HG03469 (cell line): ENCODE measurements at regions not wholly inside any gene's neighbourhood (a gene's known extent, or its start where the extent isn't known, plus 50 kb on each side); places are given as distances from the start of the nearest gene placed in this dataset.

Experiments used
- ATAC-seq: cut with Tn5 transposase; IDR thresholded peaks from one replicate; pipeline ENCODE4 v1.9.1; 2021; ENCODE audit warnings: mild to moderate bottlenecking, moderate library complexity, moderate number of reproducible peaks; ENCODE audit not compliant: unreplicated experiment

- ATAC-seq: no peak
These were observed 556.5 kb upstream of the KCNMB2 start for GRCh38 chr3:177979703-177980102.

- peak; percentile 36 for ATAC-seq
These were observed 554.7 kb upstream of the KCNMB2 start for GRCh38 chr3:177981576-177981975.

GRCh38 chr3:177982034-177982433 lies 554.2 kb upstream of the KCNMB2 start:
- peak; percentile 70 for ATAC-seq

- ATAC-seq: no peak
These were observed 552.9 kb upstream of the KCNMB2 start for GRCh38 chr3:177983320-177983719.

GRCh38 chr3:177992993-177993970 lies 543.0 kb upstream of the KCNMB2 start:
- no peak for ATAC-seq

GRCh38 chr3:177994976-177995375 lies 541.3 kb upstream of the KCNMB2 start:
- no peak for ATAC-seq

GRCh38 chr3:177995381-177996085 lies 540.7 kb upstream of the KCNMB2 start:
- no peak for ATAC-seq

GRCh38 chr3:178001670-178002101 lies 534.5 kb upstream of the KCNMB2 start:
- ATAC-seq: peak; percentile 93

- no peak for ATAC-seq
These were observed 534.1 kb upstream of the KCNMB2 start for GRCh38 chr3:178002113-178002512.

- no peak for ATAC-seq
These were observed 532.5 kb upstream of the KCNMB2 start for GRCh38 chr3:178003756-178004155.

- ATAC-seq: no peak
These were observed 530.3 kb upstream of the KCNMB2 start for GRCh38 chr3:178005961-178006360.

- ATAC-seq: no peak
These were observed 525.9 kb upstream of the KCNMB2 start for GRCh38 chr3:178010306-178010705.

- no peak for ATAC-seq
These were observed 516.6 kb upstream of the KCNMB2 start for GRCh38 chr3:178019645-178020044.

GRCh38 chr3:178022599-178022998 lies 513.6 kb upstream of the KCNMB2 start:
- ATAC-seq: no peak

GRCh38 chr3:178028933-178029332 lies 507.3 kb upstream of the KCNMB2 start:
- ATAC-seq: no peak

GRCh38 chr3:178036451-178037144 lies 499.6 kb upstream of the KCNMB2 start:
- ATAC-seq: no peak

- no peak for ATAC-seq
These were observed 494.3 kb upstream of the KCNMB2 start for GRCh38 chr3:178041931-178042330.

- ATAC-seq: no peak
These were observed 493.9 kb upstream of the KCNMB2 start for GRCh38 chr3:178042376-178042775.

- ATAC-seq: no peak
These were observed 493.2 kb upstream of the KCNMB2 start for GRCh38 chr3:178043084-178043483.

- ATAC-seq: no peak
These were observed 491.9 kb upstream of the KCNMB2 start for GRCh38 chr3:178044320-178044719.

GRCh38 chr3:178047496-178047895 lies 488.7 kb upstream of the KCNMB2 start:
- no peak for ATAC-seq
